ENCODE measurements at regions not wholly inside any gene's neighbourhood (a gene's known extent, or its start where the extent isn't known, plus 50 kb on each side); places are given as distances from the start of the nearest gene placed in this dataset.
"Not testable (repeated sequence)": the region's sequence is repeated elsewhere in the genome, so short reads cannot be mapped to it uniquely, and the experiment has no call there.

GRCh38 chr3:33941804-33942203 lies 143.4 kb downstream of the PDCD6IP start:
- Histone ChIP-seq H3K4me2 (ENCODE audit: low read length, poor library complexity, severe bottlenecking) (no peak overlapping the region), H3K9me3 (ENCODE audit: control insufficient read depth, low read length) (no peaks in the 10 kb centered on the region), H3K9ac (ENCODE audit: low read length) (no peak overlapping the region), H2BK120ac (ENCODE audit: low read depth, low read length) (no peak overlapping the region), H3K79me1 (replicated peaks; ENCODE audit: low read length, poor library complexity, severe bottlenecking) (no peaks in the 10 kb centered on the region), H3K14ac (ENCODE audit: low read length in 2 of 2) (no peak overlapping the region), H2BK15ac (ENCODE audit: low read depth, poor library complexity, severe bottlenecking) (no peak overlapping the region), H3K23ac (ENCODE audit: low read length in 2 of 2) (no peak overlapping the region), H4K91ac (ENCODE audit: low read length) (no peak overlapping the region), H3K27me3 (ENCODE audit: control insufficient read depth in 1 of 2, insufficient read depth in 1 of 2, low read length in 2 of 2) (no peaks in the 10 kb centered on the region), H3K27ac (ENCODE audit: low read length, poor library complexity, severe bottlenecking) (no peak overlapping the region), H2AFZ (ENCODE audit: low read depth, low read length) (no peak overlapping the region), H3K4me1 (ENCODE audit: control insufficient read depth, insufficient read depth, low read depth, low read length) (no peaks in the 10 kb centered on the region), H2AK5ac (ENCODE audit: low read length, severe bottlenecking) (no peak overlapping the region), H3K4ac (ENCODE audit: low read depth in 1 of 2, low read length in 2 of 2) (no peak overlapping the region), H3K4me3 (ENCODE audit: insufficient read depth in 1 of 2, low read depth in 1 of 2, low read length in 2 of 2) (no peak overlapping the region), H4K8ac (ENCODE audit: low read length) (no peak overlapping the region), H2BK12ac (ENCODE audit: low read length in 2 of 2) (no peak overlapping the region), H3K36me3 (ENCODE audit: control insufficient read depth in 1 of 2, insufficient read depth in 2 of 2, low read depth in 1 of 2, low read length in 2 of 2) (no peaks in the 10 kb centered on the region), H2BK5ac (ENCODE audit: low read depth, low read length, poor library complexity, severe bottlenecking) (no peak overlapping the region), H3K18ac (ENCODE audit: low read depth in 1 of 2, low read length in 2 of 2) (no peak overlapping the region)
- DNase-seq, result no peak
- 100% methylated on average over 1 of the region's 1 CpG for WGBS

- DNase-seq, result no peak
- H4K91ac ChIP-seq (ENCODE audit: low read length), result no peak overlapping the region
- no peak overlapping the region for H2AFZ ChIP-seq (ENCODE audit: low read depth, low read length)
- WGBS, result 81% methylated on average over 4 of the region's 4 CpGs
- no peak overlapping the region for H3K4ac ChIP-seq (ENCODE audit: low read depth in 1 of 2, low read length in 2 of 2)
- no peaks in the 10 kb centered on the region for H3K79me1 ChIP-seq (replicated peaks; ENCODE audit: low read length, poor library complexity, severe bottlenecking)
- no peaks in the 10 kb centered on the region for H3K27me3 ChIP-seq (ENCODE audit: control insufficient read depth in 1 of 2, insufficient read depth in 1 of 2, low read length in 2 of 2)
- H3K27ac ChIP-seq (ENCODE audit: low read length, poor library complexity, severe bottlenecking), result no peak overlapping the region
- H3K4me3 ChIP-seq (ENCODE audit: insufficient read depth in 1 of 2, low read depth in 1 of 2, low read length in 2 of 2), result no peak overlapping the region
- no peak overlapping the region for H3K18ac ChIP-seq (ENCODE audit: low read depth in 1 of 2, low read length in 2 of 2)
- H3K9ac ChIP-seq (ENCODE audit: low read length), result no peak overlapping the region
- no peak overlapping the region for H3K23ac ChIP-seq (ENCODE audit: low read length in 2 of 2)
- no peaks in the 10 kb centered on the region for H3K9me3 ChIP-seq (ENCODE audit: control insufficient read depth, low read length)
- no peak overlapping the region for H2BK120ac ChIP-seq (ENCODE audit: low read depth, low read length)
- H3K4me1 ChIP-seq (ENCODE audit: control insufficient read depth, insufficient read depth, low read depth, low read length), result no peaks in the 10 kb centered on the region
- no peak overlapping the region for H2AK5ac ChIP-seq (ENCODE audit: low read length, severe bottlenecking)
- no peaks in the 10 kb centered on the region for H3K36me3 ChIP-seq (ENCODE audit: control insufficient read depth in 1 of 2, insufficient read depth in 2 of 2, low read depth in 1 of 2, low read length in 2 of 2)
- no peak overlapping the region for H3K4me2 ChIP-seq (ENCODE audit: low read length, poor library complexity, severe bottlenecking)
- no peak overlapping the region for H2BK12ac ChIP-seq (ENCODE audit: low read length in 2 of 2)
- no peak overlapping the region for H3K14ac ChIP-seq (ENCODE audit: low read length in 2 of 2)
- no peak overlapping the region for H2BK5ac ChIP-seq (ENCODE audit: low read depth, low read length, poor library complexity, severe bottlenecking)
- H2BK15ac ChIP-seq (ENCODE audit: low read depth, poor library complexity, severe bottlenecking), result no peak overlapping the region
- H4K8ac ChIP-seq (ENCODE audit: low read length), result no peak overlapping the region
These were observed 144.2 kb downstream of the PDCD6IP start for GRCh38 chr3:33942483-33943150.

GRCh38 chr3:33943277-33943676 lies 144.8 kb downstream of the PDCD6IP start:
- no peak overlapping the region for H3K23ac ChIP-seq (ENCODE audit: low read length in 2 of 2)
- H3K9me3 ChIP-seq (ENCODE audit: control insufficient read depth, low read length), result no peaks in the 10 kb centered on the region
- no peak overlapping the region for H2AK5ac ChIP-seq (ENCODE audit: low read length, severe bottlenecking)
- no peaks in the 10 kb centered on the region for H3K36me3 ChIP-seq (ENCODE audit: control insufficient read depth in 1 of 2, insufficient read depth in 2 of 2, low read depth in 1 of 2, low read length in 2 of 2)
- no peak overlapping the region for H4K91ac ChIP-seq (ENCODE audit: low read length)
- peaks cover 0 to 6% of the 10 kb centered on the region in 2 experiments for H3K27me3 ChIP-seq (ENCODE audit: control insufficient read depth in 1 of 2, insufficient read depth in 1 of 2, low read length in 2 of 2)
- no peak overlapping the region for H3K18ac ChIP-seq (ENCODE audit: low read depth in 1 of 2, low read length in 2 of 2)
- H2BK5ac ChIP-seq (ENCODE audit: low read depth, low read length, poor library complexity, severe bottlenecking), result no peak overlapping the region
- H3K4me2 ChIP-seq (ENCODE audit: low read length, poor library complexity, severe bottlenecking), result no peak overlapping the region
- no peak overlapping the region for H3K9ac ChIP-seq (ENCODE audit: low read length)
- no peak overlapping the region for H2AFZ ChIP-seq (ENCODE audit: low read depth, low read length)
- no peaks in the 10 kb centered on the region for H3K79me1 ChIP-seq (replicated peaks; ENCODE audit: low read length, poor library complexity, severe bottlenecking)
- H2BK15ac ChIP-seq (ENCODE audit: low read depth, poor library complexity, severe bottlenecking), result no peak overlapping the region
- no peak overlapping the region for H3K4ac ChIP-seq (ENCODE audit: low read depth in 1 of 2, low read length in 2 of 2)
- H4K8ac ChIP-seq (ENCODE audit: low read length), result no peak overlapping the region
- H3K4me3 ChIP-seq (ENCODE audit: insufficient read depth in 1 of 2, low read depth in 1 of 2, low read length in 2 of 2), result no peak overlapping the region
- no peak for DNase-seq
- no peak overlapping the region for H2BK120ac ChIP-seq (ENCODE audit: low read depth, low read length)
- H3K27ac ChIP-seq (ENCODE audit: low read length, poor library complexity, severe bottlenecking), result no peak overlapping the region
- H3K14ac ChIP-seq (ENCODE audit: low read length in 2 of 2), result no peak overlapping the region
- no peaks in the 10 kb centered on the region for H3K4me1 ChIP-seq (ENCODE audit: control insufficient read depth, insufficient read depth, low read depth, low read length)
- H2BK12ac ChIP-seq (ENCODE audit: low read length in 2 of 2), result no peak overlapping the region

GRCh38 chr3:33946612-33947011 lies 148.2 kb downstream of the PDCD6IP start:
- H3K27ac ChIP-seq (ENCODE audit: low read length, poor library complexity, severe bottlenecking); H3K14ac ChIP-seq (ENCODE audit: low read length in 2 of 2); H3K4me2 ChIP-seq (ENCODE audit: low read length, poor library complexity, severe bottlenecking); H3K23ac ChIP-seq (ENCODE audit: low read length in 2 of 2); H3K79me1 ChIP-seq (replicated peaks; ENCODE audit: low read length, poor library complexity, severe bottlenecking); H2BK5ac ChIP-seq (ENCODE audit: low read depth, low read length, poor library complexity, severe bottlenecking); H3K4me3 ChIP-seq (ENCODE audit: insufficient read depth in 1 of 2, low read depth in 1 of 2, low read length in 2 of 2); H3K4me1 ChIP-seq (ENCODE audit: control insufficient read depth, insufficient read depth, low read depth, low read length); H3K18ac ChIP-seq (ENCODE audit: low read depth in 1 of 2, low read length in 2 of 2); H2BK15ac ChIP-seq (ENCODE audit: low read depth, poor library complexity, severe bottlenecking); H2AK5ac ChIP-seq (ENCODE audit: low read length, severe bottlenecking); H3K4ac ChIP-seq (ENCODE audit: low read depth in 1 of 2, low read length in 2 of 2); H4K8ac ChIP-seq (ENCODE audit: low read length); H3K36me3 ChIP-seq (ENCODE audit: control insufficient read depth in 1 of 2, insufficient read depth in 2 of 2, low read depth in 1 of 2, low read length in 2 of 2); DNase-seq; H2BK120ac ChIP-seq (ENCODE audit: low read depth, low read length); H3K9me3 ChIP-seq (ENCODE audit: control insufficient read depth, low read length); H2BK12ac ChIP-seq (ENCODE audit: low read length in 2 of 2); H3K9ac ChIP-seq (ENCODE audit: low read length); H2AFZ ChIP-seq (ENCODE audit: low read depth, low read length); H4K91ac ChIP-seq (ENCODE audit: low read length): not testable (repeated sequence)
- peaks cover 0 to 17% of the 10 kb centered on the region in 2 experiments for H3K27me3 ChIP-seq (ENCODE audit: control insufficient read depth in 1 of 2, insufficient read depth in 1 of 2, low read length in 2 of 2)

All from mesenchymal stem cell (in vitro differentiated cells and primary cell).